HEK293 (cell line): ENCODE measurements at regions not wholly inside any gene's neighbourhood (a gene's known extent, or its start where the extent isn't known, plus 50 kb on each side); places are given as distances from the start of the nearest gene placed in this dataset.

Experiments used
- CTCF ChIA-PET: fragments of 350-600 bp; formaldehyde crosslinking; extraction: SDS; loops from one replicate; lab custom pipeline; 2021; ENCODE audit warnings: antibody characterized with exemption; lab: Yijun Ruan, JAX
- POLR2A ChIA-PET: fragments of 300-600 bp; formaldehyde crosslinking; extraction: SDS; loops from one replicate; lab custom pipeline; 2020; ENCODE audit warnings: antibody characterized with exemption, inconsistent platforms; lab: Yijun Ruan, JAX
- H3K27ac ChIP-seq: fragments of 200-500 bp; sonication (Bioruptor generic); 2 replicates; pipeline ENCODE4 v1.5.1; 2014; ENCODE audit warnings: low read depth, low read length, control low read depth, inconsistent platforms; ENCODE audit errors: extremely low read depth
- H3K36me3 ChIP-seq, 2 experiments: fragments of 200-500 bp in 1 of 2; sonication (Bioruptor generic) in 1 of 2; 1 replicate in 1 of 2; 2 replicates in 1 of 2; pipeline ENCODE4 v1.5.1; 2014 to 2017; ENCODE audit warnings: inconsistent platforms in 2 of 2, low read length in 2 of 2; ENCODE audit not compliant: control insufficient read depth in 2 of 2, insufficient read depth in 1 of 2
- H3K4me1 ChIP-seq: fragments of 200-500 bp; sonication (Bioruptor generic); 2 replicates; pipeline ENCODE4 v1.5.1; 2014; ENCODE audit warnings: mild to moderate bottlenecking, low read length, inconsistent platforms; ENCODE audit not compliant: control insufficient read depth, insufficient read depth
- H3K4me3 ChIP-seq: 2 replicates; pipeline ENCODE4 v1.5.1; 2011; ENCODE audit warnings: low read depth, mild to moderate bottlenecking, control low read depth, low read length, moderate library complexity
- H3K9me3 ChIP-seq: fragments of 200-500 bp; sonication (Bioruptor generic); 2 replicates; pipeline ENCODE4 v1.5.1; 2014; ENCODE audit warnings: low read depth, low read length, inconsistent platforms; ENCODE audit not compliant: control insufficient read depth, insufficient read depth
- GLIS2 ChIP-seq: fragments of 450-650 bp; formaldehyde crosslinking; IDR thresholded peaks from 2 replicates; pipeline ENCODE4 v1.5.1; 2016; ENCODE audit warnings: missing biosample characterization, missing genetic modification characterization
- HOXD13 ChIP-seq: sonication (generic); formaldehyde crosslinking; IDR thresholded peaks from 2 replicates; pipeline ENCODE4 v1.8.0; 2022; ENCODE audit warnings: missing genetic modification reagents, borderline replicate concordance
- PRDM1 ChIP-seq: fragments of 450-650 bp; formaldehyde crosslinking; IDR thresholded peaks from 2 replicates; pipeline ENCODE4; 2016; ENCODE audit warnings: missing biosample characterization, missing genetic modification characterization
- SP2 ChIP-seq: fragments of 450-650 bp; formaldehyde crosslinking; IDR thresholded peaks from 2 replicates; pipeline ENCODE4 v1.5.1; 2016; ENCODE audit warnings: missing biosample characterization, missing genetic modification characterization
- TRIM28 ChIP-seq: IDR thresholded peaks from 2 replicates; pipeline ENCODE4 v1.6.1; 2011; ENCODE audit warnings: low read length, control low read depth, borderline replicate concordance
- ZFP69B ChIP-seq: fragments of 450-650 bp; formaldehyde crosslinking; IDR thresholded peaks from 2 replicates; pipeline ENCODE4 v1.5.1; 2016; ENCODE audit warnings: missing biosample characterization, missing genetic modification characterization
- ZNF133 ChIP-seq: fragments of 450-650 bp; formaldehyde crosslinking; IDR thresholded peaks from 2 replicates; pipeline ENCODE4 v1.5.1; 2016; ENCODE audit warnings: missing biosample characterization, missing genetic modification characterization
- ZNF155 ChIP-seq: fragments of 450-650 bp; formaldehyde crosslinking; IDR thresholded peaks from 2 replicates; pipeline ENCODE4 v1.5.1; 2016; ENCODE audit warnings: missing biosample characterization, missing genetic modification characterization
- ZNF354C ChIP-seq: fragments of 450-650 bp; formaldehyde crosslinking; IDR thresholded peaks from 2 replicates; pipeline ENCODE4 v1.5.1; 2016; ENCODE audit warnings: missing biosample characterization, missing genetic modification characterization, low read depth, borderline replicate concordance
- ZNF394 ChIP-seq: fragments of 450-650 bp; formaldehyde crosslinking; IDR thresholded peaks from 2 replicates; pipeline ENCODE4 v1.5.1; 2016; ENCODE audit warnings: missing biosample characterization, missing genetic modification characterization, mild to moderate bottlenecking, moderate library complexity, borderline replicate concordance
- ZNF398 ChIP-seq: fragments of 450-650 bp; formaldehyde crosslinking; IDR thresholded peaks from 2 replicates; pipeline ENCODE4 v1.5.1; 2017; ENCODE audit warnings: missing biosample characterization, missing genetic modification characterization
- ZNF48 ChIP-seq: fragments of 450-650 bp; formaldehyde crosslinking; IDR thresholded peaks from 2 replicates; pipeline ENCODE4 v1.5.1; 2016; ENCODE audit warnings: missing biosample characterization, missing genetic modification characterization
- ZNF768 ChIP-seq: fragments of 450-650 bp; formaldehyde crosslinking; IDR thresholded peaks from 2 replicates; pipeline ENCODE4 v1.5.1; 2018; ENCODE audit warnings: missing biosample characterization, mild to moderate bottlenecking, missing genetic modification characterization
- TF ChIP-seq, protein P1 (sequence below): fragments of 450-650 bp; formaldehyde crosslinking; IDR thresholded peaks from 2 replicates; pipeline ENCODE4 v1.5.1; 2016; ENCODE audit warnings: missing biosample characterization, missing genetic modification characterization, borderline replicate concordance
- TF ChIP-seq, protein P2 (sequence below): sonication (generic); formaldehyde crosslinking; IDR thresholded peaks from 2 replicates; pipeline ENCODE4 v1.8.1; 2022; ENCODE audit warnings: mild to moderate bottlenecking, moderate library complexity, missing genetic modification reagents

DNA sequence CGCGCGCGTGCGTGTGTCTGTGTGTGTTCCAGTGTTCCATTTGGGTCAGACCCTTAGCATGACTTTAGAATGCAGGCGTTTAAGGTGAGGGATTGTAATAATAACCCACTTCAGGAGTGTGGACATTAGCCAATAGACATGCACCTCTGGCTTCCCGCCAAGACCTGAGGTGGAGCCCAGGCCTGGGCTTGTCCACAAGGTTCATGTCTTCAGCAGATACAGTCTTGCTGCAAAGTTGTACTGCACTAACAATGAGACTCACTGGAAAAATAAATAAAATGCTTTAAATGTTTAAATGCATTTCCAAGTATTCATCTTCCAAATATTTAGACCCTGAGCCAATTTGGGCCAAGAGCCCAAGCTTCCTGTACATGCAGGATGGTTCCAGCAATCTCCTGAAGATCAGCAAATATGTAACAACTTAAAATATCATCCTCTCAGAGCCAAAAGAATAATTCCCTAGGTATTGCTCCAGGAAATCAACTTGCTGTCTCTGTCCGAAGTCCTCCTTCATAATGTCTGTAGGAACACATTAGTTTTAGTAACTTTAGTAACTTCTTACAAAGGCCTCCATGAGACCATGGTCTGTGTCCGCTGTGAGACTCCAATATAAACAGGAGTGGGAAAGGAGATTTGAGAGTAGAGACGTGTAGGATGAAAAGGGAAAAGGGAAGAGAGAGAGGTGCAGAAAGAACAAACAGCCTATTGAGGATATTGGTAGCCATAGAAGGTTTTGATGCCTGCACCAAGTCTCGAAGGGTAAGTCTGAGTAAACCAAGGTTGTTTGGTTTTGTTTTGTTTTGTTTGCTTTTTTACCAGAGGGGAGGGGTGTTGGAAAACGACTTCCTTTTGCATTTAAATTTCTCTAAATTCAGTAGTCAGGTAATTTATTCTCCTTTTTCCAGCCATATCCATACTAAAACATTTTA is 98.5 kb upstream of the KLF3 start (continued):
- TF ChIP-seq, protein P1, sequence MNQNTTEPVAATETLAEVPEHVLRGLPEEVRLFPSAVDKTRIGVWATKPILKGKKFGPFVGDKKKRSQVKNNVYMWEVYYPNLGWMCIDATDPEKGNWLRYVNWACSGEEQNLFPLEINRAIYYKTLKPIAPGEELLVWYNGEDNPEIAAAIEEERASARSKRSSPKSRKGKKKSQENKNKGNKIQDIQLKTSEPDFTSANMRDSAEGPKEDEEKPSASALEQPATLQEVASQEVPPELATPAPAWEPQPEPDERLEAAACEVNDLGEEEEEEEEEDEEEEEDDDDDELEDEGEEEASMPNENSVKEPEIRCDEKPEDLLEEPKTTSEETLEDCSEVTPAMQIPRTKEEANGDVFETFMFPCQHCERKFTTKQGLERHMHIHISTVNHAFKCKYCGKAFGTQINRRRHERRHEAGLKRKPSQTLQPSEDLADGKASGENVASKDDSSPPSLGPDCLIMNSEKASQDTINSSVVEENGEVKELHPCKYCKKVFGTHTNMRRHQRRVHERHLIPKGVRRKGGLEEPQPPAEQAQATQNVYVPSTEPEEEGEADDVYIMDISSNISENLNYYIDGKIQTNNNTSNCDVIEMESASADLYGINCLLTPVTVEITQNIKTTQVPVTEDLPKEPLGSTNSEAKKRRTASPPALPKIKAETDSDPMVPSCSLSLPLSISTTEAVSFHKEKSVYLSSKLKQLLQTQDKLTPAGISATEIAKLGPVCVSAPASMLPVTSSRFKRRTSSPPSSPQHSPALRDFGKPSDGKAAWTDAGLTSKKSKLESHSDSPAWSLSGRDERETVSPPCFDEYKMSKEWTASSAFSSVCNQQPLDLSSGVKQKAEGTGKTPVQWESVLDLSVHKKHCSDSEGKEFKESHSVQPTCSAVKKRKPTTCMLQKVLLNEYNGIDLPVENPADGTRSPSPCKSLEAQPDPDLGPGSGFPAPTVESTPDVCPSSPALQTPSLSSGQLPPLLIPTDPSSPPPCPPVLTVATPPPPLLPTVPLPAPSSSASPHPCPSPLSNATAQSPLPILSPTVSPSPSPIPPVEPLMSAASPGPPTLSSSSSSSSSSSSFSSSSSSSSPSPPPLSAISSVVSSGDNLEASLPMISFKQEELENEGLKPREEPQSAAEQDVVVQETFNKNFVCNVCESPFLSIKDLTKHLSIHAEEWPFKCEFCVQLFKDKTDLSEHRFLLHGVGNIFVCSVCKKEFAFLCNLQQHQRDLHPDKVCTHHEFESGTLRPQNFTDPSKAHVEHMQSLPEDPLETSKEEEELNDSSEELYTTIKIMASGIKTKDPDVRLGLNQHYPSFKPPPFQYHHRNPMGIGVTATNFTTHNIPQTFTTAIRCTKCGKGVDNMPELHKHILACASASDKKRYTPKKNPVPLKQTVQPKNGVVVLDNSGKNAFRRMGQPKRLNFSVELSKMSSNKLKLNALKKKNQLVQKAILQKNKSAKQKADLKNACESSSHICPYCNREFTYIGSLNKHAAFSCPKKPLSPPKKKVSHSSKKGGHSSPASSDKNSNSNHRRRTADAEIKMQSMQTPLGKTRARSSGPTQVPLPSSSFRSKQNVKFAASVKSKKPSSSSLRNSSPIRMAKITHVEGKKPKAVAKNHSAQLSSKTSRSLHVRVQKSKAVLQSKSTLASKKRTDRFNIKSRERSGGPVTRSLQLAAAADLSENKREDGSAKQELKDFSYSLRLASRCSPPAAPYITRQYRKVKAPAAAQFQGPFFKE, result no peak

DNA sequence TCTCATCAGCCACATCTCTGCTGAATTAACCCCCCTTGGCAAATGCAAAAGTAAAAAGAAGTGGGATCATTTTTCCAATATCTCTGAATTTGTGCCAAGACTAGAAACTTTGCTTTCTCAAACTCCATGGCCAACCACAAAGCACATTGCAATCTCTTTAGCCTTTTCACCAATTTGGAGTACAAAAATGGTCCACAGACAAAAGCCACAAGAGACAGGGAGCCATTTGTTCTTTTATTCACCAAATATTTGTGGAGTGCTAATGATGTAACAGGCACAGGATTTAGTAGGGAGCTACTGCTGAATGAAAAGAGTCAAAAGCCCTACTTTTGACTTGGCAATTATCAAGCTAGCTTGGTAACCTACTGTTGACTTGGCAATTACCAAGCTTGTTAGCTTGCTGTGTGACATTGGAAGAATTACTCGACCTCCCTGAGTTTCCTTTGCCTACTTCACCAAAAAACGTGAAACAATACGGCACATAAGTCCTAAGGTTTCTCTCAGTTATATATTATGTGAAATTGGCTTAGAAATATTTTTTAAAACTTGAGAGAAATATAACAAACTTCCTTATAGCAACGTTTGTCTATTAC is 97.1 kb upstream of the KLF3 start:
- H3K4me1 ChIP-seq, result no peaks in the 10 kb centered on the region
- H3K27ac ChIP-seq, result no peak overlapping the region
- TF ChIP-seq ZNF768 (tag by site-specific recombination) (0 out of 2 replicates have a peak, but pooled peaks have one; percentile 6), PRDM1 (tag by site-specific recombination) (no peak)
- no peaks in the 10 kb centered on the region for H3K36me3 ChIP-seq
- CTCF ChIA-PET, result interaction anchor here (0.5 kb wide), 1 partner anchor 191 kb away, joined by 3 read pairs; no protein-coding TSS in a partner anchor
- no peak overlapping the region for H3K4me3 ChIP-seq
- no peaks in the 10 kb centered on the region for H3K9me3 ChIP-seq
- POLR2A ChIA-PET, result no interaction called here

GRCh38 chr4:38567457-38567856 is 96.5 kb upstream of the KLF3 start:
- POLR2A ChIA-PET, result no interaction called here
- no peak overlapping the region for H3K27ac ChIP-seq

More at GRCh38 chr4:38567457-38567856, 96.5 kb upstream of the KLF3 start:
- TF ChIP-seq ZNF768 (tag by site-specific recombination) (no peak), ZNF398 (tag by site-specific recombination) (no peak), TRIM28 (no peak), ZNF155 (tag by site-specific recombination) (no peak), ZNF354C (tag by site-specific recombination) (no peak), HOXD13 (CRISPR knock-in tag) (no peak), GLIS2 (no peak), ZNF133 (no peak), ZNF48 (tag by site-specific recombination) (no peak), ZFP69B (tag by site-specific recombination) (no peak), SP2 (no peak), ZNF394 (tag by site-specific recombination) (no peak)
- TF ChIP-seq, protein P2, sequence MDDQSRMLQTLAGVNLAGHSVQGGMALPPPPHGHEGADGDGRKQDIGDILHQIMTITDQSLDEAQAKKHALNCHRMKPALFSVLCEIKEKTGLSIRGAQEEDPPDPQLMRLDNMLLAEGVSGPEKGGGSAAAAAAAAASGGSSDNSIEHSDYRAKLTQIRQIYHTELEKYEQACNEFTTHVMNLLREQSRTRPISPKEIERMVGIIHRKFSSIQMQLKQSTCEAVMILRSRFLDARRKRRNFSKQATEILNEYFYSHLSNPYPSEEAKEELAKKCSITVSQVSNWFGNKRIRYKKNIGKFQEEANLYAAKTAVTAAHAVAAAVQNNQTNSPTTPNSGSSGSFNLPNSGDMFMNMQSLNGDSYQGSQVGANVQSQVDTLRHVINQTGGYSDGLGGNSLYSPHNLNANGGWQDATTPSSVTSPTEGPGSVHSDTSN (CRISPR knock-in tag), result no peak
- H3K36me3 ChIP-seq, result no peaks in the 10 kb centered on the region
- CTCF ChIA-PET, result interaction anchor here (0.5 kb wide), 1 partner anchor 191 kb away, joined by 3 read pairs; no protein-coding TSS in a partner anchor
- H3K4me1 ChIP-seq, result no peaks in the 10 kb centered on the region
- H3K9me3 ChIP-seq, result no peaks in the 10 kb centered on the region
- no peak overlapping the region for H3K4me3 ChIP-seq
